ENCODE measurements at regions not wholly inside any gene's neighbourhood (a gene's known extent, or its start where the extent isn't known, plus 50 kb on each side); places are given as distances from the start of the nearest gene placed in this dataset.

DNA sequence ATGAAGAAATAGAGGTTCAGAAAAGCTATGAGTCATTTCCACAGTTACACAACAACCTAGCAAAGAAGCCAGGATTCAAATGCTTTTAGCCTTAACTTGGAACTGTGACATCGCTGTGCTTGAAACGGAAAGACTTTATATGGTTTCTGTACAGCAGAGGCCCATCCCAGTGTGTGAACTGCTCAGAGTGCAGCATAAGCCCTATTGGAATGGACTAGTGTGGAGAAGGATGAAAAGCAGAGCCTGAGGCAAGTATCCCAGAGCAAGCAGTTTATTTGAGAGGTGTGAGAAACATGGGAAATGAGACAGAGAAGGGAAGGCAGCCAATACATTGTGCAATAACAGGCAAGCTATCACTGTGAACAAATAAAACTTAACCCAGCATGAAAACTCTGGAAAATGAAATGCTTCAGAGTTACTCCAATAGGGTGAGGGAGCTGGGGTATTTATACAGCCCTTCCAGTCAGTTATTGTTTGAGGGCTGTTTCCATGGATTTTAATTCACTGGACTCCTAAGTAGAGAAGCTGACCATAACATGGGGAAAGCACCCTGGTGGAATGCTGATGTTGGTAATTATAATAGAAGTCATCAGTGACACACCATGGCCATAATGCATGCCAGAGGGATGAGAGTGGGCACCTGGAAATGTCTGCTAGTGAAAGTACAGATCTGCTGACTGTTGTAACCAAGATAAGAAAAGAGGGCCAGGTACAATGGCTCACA, 254.0 kb upstream of the POU3F3 start:
- no peak overlapping the region for H3K27ac ChIP-seq (ENCODE audit: low read length)
- H3K9me3 Mint-ChIP-seq: peaks cover 3 to 9% (median 5%) of the 10 kb centered on the region in 3 donors
- ATAC-seq (replicated peaks in 1 of 4): no peak
- ChIA-PET CTCF (no interaction called here), POLR2A (no interaction called here)
- 100% methylated on average over 1 of the region's 2 CpGs for WGBS (ENCODE audit: insufficient coverage)
- H3K4me1 ChIP-seq (ENCODE audit: control insufficient read depth in 1 of 2, extremely low read depth in 1 of 2, insufficient read depth in 2 of 2, low read length in 2 of 2): no peaks in the 10 kb centered on the region
- H3K36me3 Mint-ChIP-seq: no peaks in the 10 kb centered on the region
- no peak overlapping the region for H3K4me3 ChIP-seq (ENCODE audit: control insufficient read depth in 1 of 2, extremely low read depth in 1 of 2, low read length in 1 of 2)
- H3K4me1 Mint-ChIP-seq: no peaks in the 10 kb centered on the region
- no peaks in the 10 kb centered on the region for H3K36me3 ChIP-seq (ENCODE audit: control insufficient read depth in 2 of 2, extremely low read depth in 1 of 2, insufficient read depth in 1 of 2, low read length in 1 of 2)
- H3K27ac Mint-ChIP-seq: no peak overlapping the region
- H3K9me3 ChIP-seq: no peaks in the 10 kb centered on the region
- H3K27me3 Mint-ChIP-seq: peaks cover 0 to 5% of the 10 kb centered on the region in 2 donors
- no peak for DNase-seq
- no peak overlapping the region for H3K4me3 Mint-ChIP-seq
- no peaks in the 10 kb centered on the region for H3K27me3 ChIP-seq (replicated peaks in 1 of 2; ENCODE audit: control insufficient read depth in 2 of 2, extremely low read depth in 1 of 2, insufficient read depth in 2 of 2, low read length in 1 of 2)

DNA sequence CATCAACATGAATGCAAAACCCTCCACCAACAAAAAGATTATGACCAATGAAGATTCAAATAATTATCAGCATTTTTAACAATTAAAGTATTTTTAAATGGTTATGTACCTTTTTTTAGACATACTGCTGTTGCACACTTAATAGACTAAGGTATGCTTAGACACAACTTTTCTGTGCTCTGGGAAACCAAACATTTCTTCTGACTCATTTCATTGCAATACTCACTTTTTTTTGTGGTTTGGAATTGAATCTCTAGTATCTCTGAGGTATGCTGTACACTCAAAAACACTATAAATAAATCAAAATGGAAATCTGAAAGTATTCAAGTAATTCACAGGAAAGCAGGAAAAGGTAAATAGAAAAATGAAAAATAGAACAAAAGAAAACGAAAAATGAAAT, 247.9 kb upstream of the POU3F3 start:
- Histone ChIP-seq H3K36me3 (ENCODE audit: control insufficient read depth in 2 of 2, extremely low read depth in 1 of 2, insufficient read depth in 1 of 2, low read length in 1 of 2) (no peaks in the 10 kb centered on the region), H3K4me3 (ENCODE audit: control insufficient read depth in 1 of 2, extremely low read depth in 1 of 2, low read length in 1 of 2) (no peak overlapping the region), H3K4me1 (ENCODE audit: control insufficient read depth in 1 of 2, extremely low read depth in 1 of 2, insufficient read depth in 2 of 2, low read length in 2 of 2) (no peaks in the 10 kb centered on the region), H3K27me3 (replicated peaks in 1 of 2; ENCODE audit: control insufficient read depth in 2 of 2, extremely low read depth in 1 of 2, insufficient read depth in 2 of 2, low read length in 1 of 2) (no peaks in the 10 kb centered on the region), H3K27ac (ENCODE audit: low read length) (no peak overlapping the region), H3K9me3 (no peaks in the 10 kb centered on the region)
- Mint-ChIP-seq H3K4me3 (no peak overlapping the region), H3K4me1 (no peaks in the 10 kb centered on the region), H3K9me3 (peaks cover 4 to 10% (median 6%) of the 10 kb centered on the region in 3 donors), H3K27ac (no peak overlapping the region), H3K27me3 (no peaks in the 10 kb centered on the region), H3K36me3 (no peaks in the 10 kb centered on the region)
- CTCF ChIA-PET: no interaction called here
- ATAC-seq (replicated peaks in 1 of 4): no peak
- WGBS (ENCODE audit: insufficient coverage): no CpG with 5 or more reads among the region's 1 CpG
- POLR2A ChIA-PET: no interaction called here
- no peak for DNase-seq

DNA sequence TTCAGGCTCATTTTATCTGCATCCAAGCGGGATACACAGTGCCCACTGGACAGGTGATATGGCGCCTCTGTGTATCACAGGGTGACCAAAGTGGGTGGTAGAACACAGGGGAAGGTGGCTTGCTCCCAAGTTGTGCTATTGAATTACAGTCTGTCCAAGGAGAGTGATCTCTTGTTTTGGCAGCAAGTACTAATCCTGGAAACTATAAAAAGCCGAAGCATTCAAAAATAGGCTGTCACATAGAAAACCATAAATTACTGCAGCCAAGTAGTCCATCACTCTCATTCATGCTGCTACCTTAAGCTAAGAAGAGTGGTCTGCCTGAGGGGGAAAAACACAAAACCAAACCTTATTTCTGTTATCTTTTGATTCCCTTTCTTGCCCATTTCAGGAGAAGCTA, 237.1 kb upstream of the POU3F3 start:
- no peak overlapping the region for H3K4me3 Mint-ChIP-seq
- H3K36me3 Mint-ChIP-seq: no peaks in the 10 kb centered on the region
- H3K4me3 ChIP-seq (ENCODE audit: control insufficient read depth in 1 of 2, extremely low read depth in 1 of 2, low read length in 1 of 2): no peak overlapping the region
- DNase-seq (no peak), ATAC-seq (replicated peaks in 1 of 4) (no peak)
- H3K9me3 Mint-ChIP-seq: peaks cover 0 to 5% (median 0%) of the 10 kb centered on the region in 3 donors
- peaks cover 0 to 5% of the 10 kb centered on the region in 2 donors for H3K27me3 Mint-ChIP-seq
- no peak overlapping the region for H3K27ac ChIP-seq (ENCODE audit: low read length)
- no peaks in the 10 kb centered on the region for H3K4me1 ChIP-seq (ENCODE audit: control insufficient read depth in 1 of 2, extremely low read depth in 1 of 2, insufficient read depth in 2 of 2, low read length in 2 of 2)
- CTCF ChIA-PET: no interaction called here
- no peaks in the 10 kb centered on the region for H3K4me1 Mint-ChIP-seq
- H3K27ac Mint-ChIP-seq: no peak overlapping the region
- H3K9me3 ChIP-seq: no peaks in the 10 kb centered on the region
- H3K27me3 ChIP-seq (replicated peaks in 1 of 2; ENCODE audit: control insufficient read depth in 2 of 2, extremely low read depth in 1 of 2, insufficient read depth in 2 of 2, low read length in 1 of 2): no peaks in the 10 kb centered on the region
- POLR2A ChIA-PET: no interaction called here
- 100% methylated on average over 2 of the region's 3 CpGs for WGBS (ENCODE audit: insufficient coverage)
- H3K36me3 ChIP-seq (ENCODE audit: control insufficient read depth in 2 of 2, extremely low read depth in 1 of 2, insufficient read depth in 1 of 2, low read length in 1 of 2): no peaks in the 10 kb centered on the region

DNA sequence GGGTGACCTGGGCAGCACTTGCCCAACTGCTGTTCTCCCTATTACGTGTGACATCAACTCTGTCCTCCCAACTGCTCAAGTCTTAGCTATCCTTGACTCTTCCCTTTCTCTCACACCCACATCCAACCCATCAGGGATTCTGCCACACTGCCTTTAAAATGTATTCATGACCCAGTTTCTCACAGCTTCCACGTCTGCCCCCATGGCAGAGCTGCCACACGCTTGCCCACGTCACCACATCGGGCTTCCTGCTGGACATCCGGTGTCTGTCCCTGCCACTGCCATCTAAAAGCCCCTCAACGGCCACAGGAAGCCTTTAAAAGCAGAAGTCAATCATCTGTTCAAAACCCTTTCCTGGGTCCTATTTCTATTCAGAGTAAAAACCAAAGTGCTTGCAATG, 233.1 kb upstream of the POU3F3 start:
- ATAC-seq (replicated peaks in 1 of 4) (no peak), DNase-seq (no peak)
- Histone ChIP-seq H3K36me3 (ENCODE audit: control insufficient read depth in 2 of 2, extremely low read depth in 1 of 2, insufficient read depth in 1 of 2, low read length in 1 of 2) (no peaks in the 10 kb centered on the region), H3K27ac (ENCODE audit: low read length) (no peak overlapping the region), H3K9me3 (no peaks in the 10 kb centered on the region), H3K4me1 (ENCODE audit: control insufficient read depth in 1 of 2, extremely low read depth in 1 of 2, insufficient read depth in 2 of 2, low read length in 2 of 2) (no peaks in the 10 kb centered on the region), H3K4me3 (ENCODE audit: control insufficient read depth in 1 of 2, extremely low read depth in 1 of 2, low read length in 1 of 2) (no peak overlapping the region), H3K27me3 (replicated peaks in 1 of 2; ENCODE audit: control insufficient read depth in 2 of 2, extremely low read depth in 1 of 2, insufficient read depth in 2 of 2, low read length in 1 of 2) (no peaks in the 10 kb centered on the region)
- Mint-ChIP-seq H3K27me3 (peaks cover 0 to 5% of the 10 kb centered on the region in 2 donors), H3K27ac (no peak overlapping the region), H3K4me1 (no peaks in the 10 kb centered on the region), H3K9me3 (peaks cover 4 to 14% (median 12%) of the 10 kb centered on the region in 3 donors), H3K36me3 (no peaks in the 10 kb centered on the region), H3K4me3 (no peak overlapping the region)
- CTCF ChIA-PET: no interaction called here
- 49% methylated on average over 7 of the region's 7 CpGs for WGBS (ENCODE audit: insufficient coverage)
- POLR2A ChIA-PET: no interaction called here

DNA sequence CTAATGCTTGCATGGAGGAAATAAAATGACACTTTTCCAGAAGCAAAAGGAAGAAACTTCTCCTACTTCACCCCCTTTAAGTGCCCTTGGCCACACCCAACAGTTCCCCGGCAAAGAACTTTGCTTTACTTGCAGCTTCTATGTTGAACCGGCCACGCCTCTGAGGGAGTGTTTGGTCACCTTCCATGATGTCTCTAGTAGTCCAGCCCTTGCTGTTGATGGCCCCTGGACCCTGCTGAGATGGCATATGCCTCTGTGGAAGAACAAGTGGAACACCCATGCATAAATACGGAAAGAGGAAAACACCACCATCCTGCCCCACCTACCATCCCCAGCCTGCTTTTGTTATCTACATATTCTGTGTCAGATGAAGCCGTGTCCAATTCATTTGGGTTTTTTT, 218.3 kb upstream of the POU3F3 start:
- Histone ChIP-seq H3K4me3 (ENCODE audit: control insufficient read depth in 1 of 2, extremely low read depth in 1 of 2, low read length in 1 of 2) (no peak overlapping the region), H3K27ac (ENCODE audit: low read length) (no peak overlapping the region), H3K9me3 (no peaks in the 10 kb centered on the region), H3K36me3 (ENCODE audit: control insufficient read depth in 2 of 2, extremely low read depth in 1 of 2, insufficient read depth in 1 of 2, low read length in 1 of 2) (no peaks in the 10 kb centered on the region), H3K27me3 (replicated peaks in 1 of 2; ENCODE audit: control insufficient read depth in 2 of 2, extremely low read depth in 1 of 2, insufficient read depth in 2 of 2, low read length in 1 of 2) (no peaks in the 10 kb centered on the region), H3K4me1 (ENCODE audit: control insufficient read depth in 1 of 2, extremely low read depth in 1 of 2, insufficient read depth in 2 of 2, low read length in 2 of 2) (no peaks in the 10 kb centered on the region)
- ChIA-PET CTCF (no interaction called here), POLR2A (no interaction called here)
- H3K27ac Mint-ChIP-seq: no peak overlapping the region
- H3K4me3 Mint-ChIP-seq: no peak overlapping the region
- 80% methylated on average over 1 of the region's 5 CpGs for WGBS (ENCODE audit: insufficient coverage)
- peaks cover 0 to 4% (median 2%) of the 10 kb centered on the region in 3 donors for H3K9me3 Mint-ChIP-seq
- no peak for DNase-seq
- H3K27me3 Mint-ChIP-seq: peaks cover 0 to 3% of the 10 kb centered on the region in 2 donors
- no peaks in the 10 kb centered on the region for H3K36me3 Mint-ChIP-seq
- ATAC-seq (replicated peaks in 1 of 4): no peak
- H3K4me1 Mint-ChIP-seq: no peaks in the 10 kb centered on the region

DNA sequence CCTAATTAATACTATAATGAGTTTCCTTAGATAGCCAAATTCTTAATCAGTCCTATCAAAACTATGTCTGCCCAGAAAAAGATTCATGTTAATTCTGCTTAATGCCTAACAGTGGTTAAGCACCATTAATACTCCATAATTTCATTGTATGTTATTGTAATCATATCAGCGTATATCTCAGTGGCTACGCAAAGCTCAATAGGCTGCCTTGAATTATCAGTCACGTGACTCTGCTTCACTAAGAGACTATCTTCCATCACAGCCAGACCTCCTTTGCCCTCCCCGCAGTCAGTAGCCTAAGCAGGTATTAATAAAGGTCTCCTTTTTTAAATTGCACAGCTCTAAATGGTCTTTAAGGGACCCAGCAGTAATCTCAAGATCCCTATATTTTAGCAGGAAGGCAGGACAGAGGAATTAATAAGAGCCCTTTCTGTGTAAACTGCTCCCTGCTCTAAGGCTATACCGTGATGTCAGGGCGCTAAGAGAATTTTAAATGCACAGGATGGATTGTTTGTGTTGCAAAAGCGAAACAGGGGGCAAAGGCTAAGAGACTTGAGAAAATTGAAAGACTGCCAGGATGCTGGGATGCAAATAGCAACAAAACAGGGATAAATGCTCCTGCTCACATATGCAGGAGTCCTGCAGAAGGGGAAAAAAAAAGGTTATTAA, 215.6 kb upstream of the POU3F3 start:
- H3K4me1 ChIP-seq (ENCODE audit: control insufficient read depth in 1 of 2, extremely low read depth in 1 of 2, insufficient read depth in 2 of 2, low read length in 2 of 2): no peaks in the 10 kb centered on the region
- POLR2A ChIA-PET: interaction anchor here in 1 of 2 donors (0.5 kb wide), 1 partner anchor 10 kb away, joined by 4 read pairs; no protein-coding TSS in a partner anchor
- Mint-ChIP-seq H3K36me3 (no peaks in the 10 kb centered on the region), H3K27ac (no peak overlapping the region), H3K4me1 (no peaks in the 10 kb centered on the region), H3K9me3 (peaks cover 0 to 4% (median 2%) of the 10 kb centered on the region in 3 donors), H3K27me3 (no peaks in the 10 kb centered on the region), H3K4me3 (no peak overlapping the region)
- no peak for ATAC-seq (replicated peaks in 1 of 4)
- H3K27ac ChIP-seq (ENCODE audit: low read length): no peak overlapping the region
- H3K27me3 ChIP-seq (replicated peaks in 1 of 2; ENCODE audit: control insufficient read depth in 2 of 2, extremely low read depth in 1 of 2, insufficient read depth in 2 of 2, low read length in 1 of 2): no peaks in the 10 kb centered on the region
- no peak overlapping the region for H3K4me3 ChIP-seq (ENCODE audit: control insufficient read depth in 1 of 2, extremely low read depth in 1 of 2, low read length in 1 of 2)
- no peak for DNase-seq
- H3K36me3 ChIP-seq (ENCODE audit: control insufficient read depth in 2 of 2, extremely low read depth in 1 of 2, insufficient read depth in 1 of 2, low read length in 1 of 2): no peaks in the 10 kb centered on the region
- CTCF ChIA-PET: no interaction called here
- WGBS (ENCODE audit: insufficient coverage): 67% methylated on average over 2 of the region's 7 CpGs
- H3K9me3 ChIP-seq: no peaks in the 10 kb centered on the region

Measured in T-cell (primary cell).